HEK293T (cell line): ENCODE measurements at regions not wholly inside any gene's neighbourhood (a gene's known extent, or its start where the extent isn't known, plus 50 kb on each side); places are given as distances from the start of the nearest gene placed in this dataset.

Source experiments
- ELF4 ChIP-seq: fragments of 450-650 bp; IDR thresholded peaks from 2 replicates; pipeline ENCODE4 v1.6.1; 2017; ENCODE audit warnings: antibody characterized with exemption
- SP1 ChIP-seq: fragments of 450-650 bp; IDR thresholded peaks from 2 replicates; pipeline ENCODE4 v1.6.1; 2017
- TARDBP ChIP-seq: fragments of 450-650 bp; IDR thresholded peaks from 2 replicates; pipeline ENCODE4 v1.6.1; 2016

DNA sequence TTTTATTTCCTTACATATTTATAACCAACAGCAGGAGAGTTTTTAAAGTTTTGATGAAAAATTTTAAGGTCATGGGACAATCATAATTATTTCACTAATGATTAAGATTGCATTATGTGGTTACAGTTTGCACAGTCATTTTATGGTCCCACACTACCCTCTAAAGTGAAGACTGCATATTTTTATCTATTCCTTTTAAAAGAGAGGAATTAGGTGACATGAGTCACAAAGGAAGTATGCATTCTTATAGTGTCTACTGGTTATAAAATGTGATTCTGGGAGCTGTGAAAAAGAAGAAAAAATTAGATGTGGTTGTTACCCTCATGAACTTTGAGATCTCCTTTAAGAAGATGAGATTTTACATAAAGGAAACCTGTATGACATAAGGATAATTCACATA is 87.9 kb upstream of the GRIA1 start:
- no peak for TF ChIP-seq SP1
- TF ChIP-seq ELF4, result no peak
- TF ChIP-seq TARDBP, result no peak
